GM12873 (cell line): ENCODE measurements at regions not wholly inside any gene's neighbourhood (a gene's known extent, or its start where the extent isn't known, plus 50 kb on each side); places are given as distances from the start of the nearest gene placed in this dataset.

Experiments used
- TF ChIP-seq, protein P1 (sequence below): IDR thresholded peaks from 2 replicates; pipeline ENCODE4 v1.5.1; 2012; ENCODE audit warnings: low read depth, mild to moderate bottlenecking, moderate library complexity, low read length, control low read depth; ENCODE audit not compliant: insufficient read depth; ENCODE audit errors: missing control alignments

GRCh38 chr14:87497301-87497700 is 495.7 kb downstream of the GALC start:
- TF ChIP-seq, protein P1, sequence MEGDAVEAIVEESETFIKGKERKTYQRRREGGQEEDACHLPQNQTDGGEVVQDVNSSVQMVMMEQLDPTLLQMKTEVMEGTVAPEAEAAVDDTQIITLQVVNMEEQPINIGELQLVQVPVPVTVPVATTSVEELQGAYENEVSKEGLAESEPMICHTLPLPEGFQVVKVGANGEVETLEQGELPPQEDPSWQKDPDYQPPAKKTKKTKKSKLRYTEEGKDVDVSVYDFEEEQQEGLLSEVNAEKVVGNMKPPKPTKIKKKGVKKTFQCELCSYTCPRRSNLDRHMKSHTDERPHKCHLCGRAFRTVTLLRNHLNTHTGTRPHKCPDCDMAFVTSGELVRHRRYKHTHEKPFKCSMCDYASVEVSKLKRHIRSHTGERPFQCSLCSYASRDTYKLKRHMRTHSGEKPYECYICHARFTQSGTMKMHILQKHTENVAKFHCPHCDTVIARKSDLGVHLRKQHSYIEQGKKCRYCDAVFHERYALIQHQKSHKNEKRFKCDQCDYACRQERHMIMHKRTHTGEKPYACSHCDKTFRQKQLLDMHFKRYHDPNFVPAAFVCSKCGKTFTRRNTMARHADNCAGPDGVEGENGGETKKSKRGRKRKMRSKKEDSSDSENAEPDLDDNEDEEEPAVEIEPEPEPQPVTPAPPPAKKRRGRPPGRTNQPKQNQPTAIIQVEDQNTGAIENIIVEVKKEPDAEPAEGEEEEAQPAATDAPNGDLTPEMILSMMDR = no peak

GRCh38 chr14:87494010-87494409 is 499.0 kb downstream of the GALC start:
- TF ChIP-seq, protein P1 = no peak

DNA sequence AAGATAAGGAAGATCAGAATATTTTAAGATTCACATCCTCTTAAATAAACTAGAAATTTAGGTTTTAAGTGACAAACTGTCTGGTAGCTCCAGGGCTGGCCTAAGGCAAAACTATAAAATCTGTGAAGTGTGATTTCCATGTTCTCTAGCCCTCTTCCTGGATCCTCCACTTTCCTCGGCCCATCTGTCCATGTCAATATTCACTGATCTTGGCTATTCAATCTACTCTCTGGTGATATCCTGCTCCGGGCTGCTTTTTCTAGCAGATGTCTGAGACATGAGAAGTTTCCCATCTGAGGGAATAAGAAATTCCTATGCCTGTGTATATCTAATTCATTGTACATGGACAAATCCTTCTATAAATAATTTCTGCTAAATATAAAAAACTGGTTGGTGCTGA is 500.4 kb downstream of the GALC start:
- TF ChIP-seq, protein P1 = no peak

GRCh38 chr14:87491816-87492215 is 501.2 kb downstream of the GALC start:
- TF ChIP-seq, protein P1 = no peak

- TF ChIP-seq, protein P1 = no peak
Observed at GRCh38 chr14:87489196-87489819, 503.7 kb downstream of the GALC start.

- TF ChIP-seq, protein P1 = no peak
Observed at GRCh38 chr14:87483271-87484260, 509.4 kb downstream of the GALC start.

- TF ChIP-seq, protein P1 = no peak
Observed at GRCh38 chr14:87468531-87468930, 524.5 kb downstream of the GALC start.
